GM19468 (cell line): ENCODE measurements at regions not wholly inside any gene's neighbourhood (a gene's known extent, or its start where the extent isn't known, plus 50 kb on each side); places are given as distances from the start of the nearest gene placed in this dataset.

Experiments used
- ATAC-seq: cut with Tn5 transposase; IDR thresholded peaks from one replicate; pipeline ENCODE4 v1.9.1; 2021; ENCODE audit warnings: mild to moderate bottlenecking, moderate library complexity, moderate number of reproducible peaks; ENCODE audit not compliant: unreplicated experiment; ENCODE audit errors: extremely low read depth

- no peak for ATAC-seq
Observed at GRCh38 chr6:159118924-159119323, 50.3 kb upstream of the FNDC1 start.

DNA sequence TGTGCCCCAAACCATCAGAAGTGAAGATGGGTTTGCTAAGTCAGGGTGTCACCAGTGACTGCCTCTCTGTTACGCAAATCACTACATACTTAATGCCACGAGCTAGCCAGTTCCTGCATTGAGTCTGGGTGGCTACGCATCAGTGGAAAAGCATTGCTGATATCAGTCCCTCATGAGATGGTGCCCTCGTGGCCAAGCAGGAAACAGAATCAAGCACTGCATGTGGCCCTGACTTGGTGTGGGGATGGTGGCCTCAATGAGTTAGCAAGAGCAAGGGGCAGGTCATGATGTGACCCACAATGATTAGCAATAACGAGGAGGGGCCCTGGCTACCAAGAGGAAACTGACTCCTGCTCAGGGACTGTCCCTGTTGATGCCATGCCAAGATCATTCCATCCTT is 51.6 kb upstream of the FNDC1 start:
- ATAC-seq: no peak

DNA sequence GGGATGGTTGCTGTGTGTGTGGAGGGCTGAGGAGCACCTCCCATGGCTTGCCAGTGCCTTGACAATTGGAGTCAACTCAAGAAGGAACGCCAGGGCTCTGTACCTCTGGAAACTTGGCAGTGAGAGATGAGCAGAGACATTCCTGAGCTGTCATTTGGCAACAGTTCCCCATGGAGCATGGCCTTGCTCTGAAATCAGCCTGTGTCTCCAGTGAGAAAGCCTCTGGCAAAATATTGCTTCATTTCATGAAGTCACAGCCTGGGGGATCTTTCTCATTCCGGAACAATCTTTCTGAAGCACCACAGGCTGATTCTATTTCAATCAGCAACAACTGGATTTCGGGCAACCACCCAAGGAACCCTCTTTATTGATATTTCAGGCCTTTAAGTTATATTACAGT is 52.2 kb upstream of the FNDC1 start:
- ATAC-seq: no peak

DNA sequence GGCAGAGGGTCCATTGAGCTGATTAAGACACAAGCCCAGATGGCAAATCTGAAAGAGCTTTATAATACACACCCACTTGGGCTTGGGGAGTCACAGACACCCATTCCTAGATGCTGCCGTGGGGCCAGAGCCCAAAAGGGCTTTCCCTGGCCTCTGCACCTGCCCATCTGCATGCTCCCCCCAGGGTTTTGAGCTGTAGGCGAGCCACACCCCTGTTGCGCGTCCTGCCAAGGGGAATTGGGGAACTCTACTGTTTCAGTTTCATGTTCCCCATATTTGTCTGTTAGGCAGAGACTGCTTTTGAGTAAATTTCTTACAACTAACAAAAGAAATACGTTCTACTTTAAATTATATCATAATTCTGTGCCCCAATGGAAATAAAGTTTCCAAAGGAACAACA is 52.9 kb upstream of the FNDC1 start:
- no peak for ATAC-seq

DNA sequence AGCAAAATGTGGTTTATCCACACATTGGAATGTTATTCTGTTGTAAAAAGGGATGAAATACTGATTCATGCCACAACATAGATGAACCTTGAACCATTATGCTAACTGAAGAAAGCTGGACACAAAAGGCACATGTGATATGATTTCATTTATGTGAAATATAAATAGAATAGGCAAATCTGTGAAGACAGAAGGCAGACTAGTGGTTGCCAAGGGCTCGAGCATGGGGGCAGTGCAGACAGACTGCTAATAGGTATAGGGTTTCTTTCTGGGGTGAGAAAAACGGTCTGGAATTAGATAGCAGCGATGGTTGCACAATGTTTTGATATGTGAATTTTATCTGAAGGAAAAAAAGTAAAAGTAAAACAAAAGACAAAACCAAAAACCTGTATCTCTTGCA is 54.6 kb upstream of the FNDC1 start:
- ATAC-seq: no peak

- ATAC-seq: no peak
Observed at GRCh38 chr6:159113223-159113622, 56.0 kb upstream of the FNDC1 start.

- ATAC-seq: no peak
Observed at GRCh38 chr6:159112714-159113113, 56.5 kb upstream of the FNDC1 start.

DNA sequence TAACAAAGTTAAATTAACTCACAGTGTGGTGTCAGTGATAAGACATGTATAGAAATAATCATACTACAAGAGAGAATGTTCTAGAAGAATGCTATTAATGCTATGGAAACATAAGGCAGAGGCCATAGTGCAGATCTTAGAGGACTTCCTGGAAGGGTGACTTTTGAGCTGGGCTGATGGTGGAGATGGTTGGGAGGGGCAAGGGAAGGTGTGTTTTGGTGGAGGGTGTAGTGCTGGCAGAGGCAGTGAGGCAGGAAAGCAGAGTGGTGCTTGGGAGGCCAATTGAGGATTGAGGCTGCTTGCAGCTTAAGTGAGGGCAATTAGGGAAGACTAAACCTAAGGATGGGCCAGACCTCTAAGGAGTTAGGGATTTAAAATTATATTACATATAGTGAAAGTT is 58.5 kb upstream of the FNDC1 start:
- ATAC-seq: no peak

DNA sequence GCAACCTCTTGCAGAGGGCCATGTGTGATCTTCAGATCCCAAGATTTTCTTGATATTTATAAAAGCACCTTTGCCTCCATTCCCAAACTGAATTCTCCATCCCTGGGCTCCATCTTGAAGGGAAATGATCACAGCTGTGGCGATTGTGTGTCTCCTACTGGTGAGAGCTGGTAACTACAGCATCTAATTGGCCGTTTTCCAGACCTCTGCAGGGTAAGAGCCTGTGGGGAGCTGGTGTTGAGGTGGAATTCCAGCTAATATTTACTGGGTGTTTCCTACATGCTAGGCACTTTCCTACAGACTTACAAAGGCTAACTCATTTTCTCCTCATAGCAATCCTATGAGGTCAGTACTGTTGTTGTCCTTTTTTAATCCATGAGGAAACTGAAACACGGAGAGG is 59.2 kb upstream of the FNDC1 start:
- ATAC-seq: no peak

DNA sequence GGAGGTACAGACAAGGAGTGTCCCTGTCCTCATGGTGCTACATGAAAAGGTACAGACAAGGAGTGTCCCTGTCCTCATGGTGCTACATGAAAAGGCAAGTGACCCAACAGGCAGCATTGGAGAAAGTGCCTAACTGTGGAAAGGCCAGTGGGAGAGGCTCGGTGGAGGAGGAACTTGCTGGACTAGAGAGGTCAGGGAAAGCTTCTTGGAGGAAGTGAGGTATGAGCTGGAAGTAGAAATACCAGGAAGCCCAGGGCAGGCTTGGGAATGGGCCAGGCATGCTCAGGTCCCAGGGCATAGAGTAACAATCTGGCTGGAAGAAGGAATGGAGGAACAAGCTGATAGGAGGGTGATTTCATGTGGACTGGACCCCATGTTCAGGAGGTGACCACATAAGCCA is 59.8 kb upstream of the FNDC1 start:
- no peak for ATAC-seq

- ATAC-seq: no peak
Observed at GRCh38 chr6:159108426-159108985, 60.7 kb upstream of the FNDC1 start.

DNA sequence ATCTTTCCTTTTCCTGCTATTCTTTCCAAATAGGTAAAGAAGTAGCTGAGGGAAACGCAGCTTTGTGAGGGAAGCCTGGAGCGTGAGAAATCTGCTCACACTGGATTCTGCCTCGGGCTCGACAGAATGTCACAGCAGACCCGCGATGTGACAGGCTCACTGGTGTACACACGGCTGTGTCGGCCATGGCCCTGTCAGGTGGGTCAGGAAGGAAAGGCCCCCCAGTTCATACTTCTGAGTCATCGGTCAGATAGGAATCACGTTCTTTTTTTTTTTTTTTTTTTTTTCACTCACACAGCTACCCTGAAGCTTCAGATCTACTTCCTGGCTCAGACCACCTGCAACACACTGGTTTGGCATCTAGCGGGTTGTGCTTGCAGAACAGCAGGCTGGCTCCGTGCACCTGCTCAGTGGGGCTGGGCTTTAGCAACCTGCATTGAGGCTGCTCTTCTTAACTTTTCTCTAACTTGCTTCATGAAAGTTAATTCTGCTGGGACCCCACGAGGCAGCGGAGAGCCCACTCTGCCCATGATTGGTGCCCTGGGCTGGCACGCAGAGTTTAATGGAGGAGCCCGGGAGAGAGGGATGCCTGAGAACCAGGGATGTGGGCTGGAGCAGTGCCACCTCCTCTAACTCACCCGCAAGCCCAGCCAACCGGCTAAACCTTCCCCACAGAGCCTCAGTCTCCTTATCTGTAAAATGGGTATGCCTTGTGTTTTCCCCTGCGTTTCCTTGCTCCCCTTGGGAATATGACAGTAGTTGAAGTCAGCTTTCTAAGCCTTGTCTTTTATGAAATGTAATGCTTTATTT is 61.5 kb upstream of the FNDC1 start:
- no peak for ATAC-seq

GRCh38 chr6:159106627-159107241 is 61.9 kb upstream of the TAGAP start:
- peak; percentile 94 for ATAC-seq

DNA sequence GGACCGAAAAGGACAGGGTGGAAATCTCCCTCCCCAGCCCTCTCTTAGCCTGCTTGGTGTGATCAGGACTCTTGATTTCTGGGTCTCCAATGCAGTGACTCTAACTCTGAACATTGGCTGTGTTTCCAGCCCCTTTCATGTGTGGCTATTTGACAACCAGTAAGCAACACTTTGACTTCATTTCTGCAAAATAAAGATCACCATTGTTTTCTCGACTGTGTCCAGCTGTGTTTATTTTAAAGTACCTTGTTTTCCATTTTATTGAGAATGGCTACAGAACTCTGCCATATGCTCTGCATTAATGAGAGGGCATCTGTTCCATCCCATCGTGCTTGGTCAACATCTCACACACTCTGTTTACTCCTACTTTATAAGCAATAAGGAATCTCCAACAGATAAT is 60.9 kb upstream of the TAGAP start:
- ATAC-seq: no peak

- ATAC-seq: no peak
Observed at GRCh38 chr6:159104931-159105330, 60.1 kb upstream of the TAGAP start.

- ATAC-seq: no peak
Observed at GRCh38 chr6:159104163-159104925, 59.6 kb upstream of the TAGAP start.

DNA sequence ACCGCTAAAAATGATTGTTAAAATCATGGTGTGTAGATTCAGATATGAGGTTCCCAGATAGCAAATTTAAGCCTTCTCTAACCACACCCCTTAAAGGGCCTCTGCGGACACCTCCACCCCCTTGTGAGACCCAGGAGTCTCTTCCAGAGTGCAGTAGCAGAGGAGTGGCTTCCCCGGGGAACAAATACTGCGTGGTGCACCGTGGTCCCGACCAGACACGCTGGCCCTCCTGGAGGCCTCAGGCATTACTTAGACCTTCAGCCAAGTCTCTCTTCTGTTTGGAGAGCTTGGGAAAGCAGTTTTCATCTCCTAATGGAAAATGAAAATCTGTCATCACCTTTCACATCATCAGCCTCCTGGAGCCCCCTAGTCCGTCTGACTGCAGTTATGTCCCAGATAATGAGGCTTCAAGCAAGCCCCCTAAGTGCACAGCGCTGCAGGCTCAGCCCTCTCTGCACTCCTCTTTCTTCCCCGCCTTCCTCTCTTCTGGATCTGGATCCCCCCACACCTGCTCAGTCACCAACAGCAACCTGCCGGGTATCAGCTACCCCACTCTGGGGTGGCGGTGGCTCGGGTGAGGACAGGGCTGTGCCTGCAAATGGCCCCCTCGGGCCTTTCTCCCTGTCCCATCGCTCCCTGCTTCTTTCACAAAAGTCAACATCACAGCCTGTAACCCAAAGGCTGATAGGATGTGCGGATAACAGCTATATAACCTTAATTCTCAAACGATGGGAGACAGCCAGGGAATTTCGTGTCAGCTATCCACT is 58.8 kb upstream of the TAGAP start:
- ATAC-seq: no peak

DNA sequence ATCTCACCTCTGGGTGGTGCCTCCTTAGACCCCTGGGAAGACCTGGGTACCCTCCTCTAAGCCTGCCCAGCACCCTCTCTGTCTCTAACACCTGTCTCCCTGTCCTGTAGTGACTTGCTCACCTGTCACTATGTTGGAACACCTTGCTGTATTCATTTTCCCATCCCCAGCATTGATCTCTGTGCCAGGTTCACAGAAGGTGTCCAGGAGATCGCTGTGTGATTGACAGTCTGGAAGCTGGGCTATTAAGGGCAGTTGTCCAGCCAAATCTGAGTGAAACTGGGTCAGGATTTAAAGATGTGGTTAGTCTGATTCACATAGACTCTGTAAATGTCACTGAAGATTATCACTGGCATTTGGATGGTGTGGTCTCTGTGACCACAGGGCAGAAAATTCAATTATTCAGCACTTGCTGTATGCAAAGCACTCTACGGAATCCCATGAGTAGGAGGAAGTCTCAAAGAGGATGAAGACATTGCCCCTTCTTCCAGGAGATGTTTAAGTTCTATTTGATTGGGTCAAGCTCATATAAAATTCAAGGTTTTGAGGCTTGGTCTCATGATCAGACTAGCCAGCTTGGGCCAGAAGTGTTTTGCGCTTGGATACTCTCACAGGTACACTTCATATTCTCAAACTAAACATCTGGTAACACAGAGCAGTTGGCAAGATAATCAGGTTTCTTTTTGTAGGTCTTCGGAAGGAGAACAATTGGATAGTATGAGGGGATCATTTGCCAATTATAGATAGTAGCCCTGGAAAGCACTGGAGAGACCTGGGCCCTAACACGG is 57.8 kb upstream of the TAGAP start:
- ATAC-seq: no peak

DNA sequence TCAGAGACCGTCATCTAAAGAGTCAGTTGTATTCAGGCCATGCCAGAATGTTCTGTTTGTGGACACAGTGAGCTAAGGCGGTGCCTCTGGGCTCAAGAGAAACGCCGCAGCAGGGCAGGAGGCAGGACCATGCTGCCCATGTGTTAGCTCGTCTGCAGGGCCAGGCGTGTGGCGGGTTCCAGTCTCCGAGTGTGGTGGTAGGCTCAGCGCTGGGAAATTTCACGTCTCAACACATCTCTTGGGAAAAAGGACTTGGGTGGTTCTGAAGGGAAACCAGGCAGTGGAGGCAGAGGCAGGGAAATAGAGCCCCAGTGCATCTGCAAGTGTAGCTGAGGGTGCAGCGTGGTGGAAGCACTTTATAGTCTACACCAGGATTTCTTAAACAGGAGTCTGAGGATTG is 56.9 kb upstream of the TAGAP start:
- no peak for ATAC-seq
